GM18951 (cell line): ENCODE measurements at regions not wholly inside any gene's neighbourhood (a gene's known extent, or its start where the extent isn't known, plus 50 kb on each side); places are given as distances from the start of the nearest gene placed in this dataset.

Experiments used
- POLR2A ChIP-seq: IDR thresholded peaks from 4 replicates; pipeline ENCODE4 v1.6.1; 2011; ENCODE audit warnings: mild to moderate bottlenecking; ENCODE audit not compliant: insufficient read length, insufficient read depth; ENCODE audit errors: extremely low read depth
- in situ Hi-C: fragments of 300-500 bp; cut with MboI; formaldehyde crosslinking; loops from one replicate; pipeline ENCODE4 v1.12.0; 2022; ENCODE audit warnings: low sequenced_read_pairs, mixed read lengths, inconsistent platforms; ENCODE audit not compliant: unreplicated experiment

DNA sequence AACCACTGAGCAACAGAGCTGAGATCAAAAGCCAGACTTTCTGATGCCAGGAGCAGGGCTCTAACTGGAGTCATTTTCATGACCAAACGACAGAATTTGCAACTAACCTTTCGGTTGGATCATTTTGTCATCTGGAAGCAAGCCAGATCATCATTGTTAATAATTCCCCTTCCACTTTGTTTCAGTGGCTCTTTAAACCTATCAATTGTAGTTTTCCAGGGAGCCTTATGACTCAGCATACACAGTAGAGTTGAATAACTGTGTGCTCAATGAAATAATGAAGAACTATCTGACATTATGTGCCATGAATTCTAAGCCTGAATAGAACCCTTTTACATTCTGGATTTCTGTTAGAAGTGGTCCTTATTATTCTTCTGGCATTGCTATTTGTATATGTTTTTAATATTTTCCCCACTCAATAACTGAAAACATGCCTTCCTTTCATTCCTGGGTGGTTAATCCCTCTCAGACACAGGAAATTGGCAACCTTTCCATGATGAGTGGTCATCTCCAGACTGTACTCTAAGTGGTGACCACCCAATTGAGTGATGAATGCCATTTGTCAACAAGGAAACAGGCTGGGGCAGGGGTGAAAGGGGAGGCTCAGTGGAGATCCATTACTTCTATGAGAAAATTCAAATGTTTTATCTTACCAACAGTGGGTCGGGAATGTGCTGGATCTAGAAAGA, 431.8 kb downstream of the BCOR start:
- in situ Hi-C loops: no loop called here
- no peak for TF ChIP-seq POLR2A

DNA sequence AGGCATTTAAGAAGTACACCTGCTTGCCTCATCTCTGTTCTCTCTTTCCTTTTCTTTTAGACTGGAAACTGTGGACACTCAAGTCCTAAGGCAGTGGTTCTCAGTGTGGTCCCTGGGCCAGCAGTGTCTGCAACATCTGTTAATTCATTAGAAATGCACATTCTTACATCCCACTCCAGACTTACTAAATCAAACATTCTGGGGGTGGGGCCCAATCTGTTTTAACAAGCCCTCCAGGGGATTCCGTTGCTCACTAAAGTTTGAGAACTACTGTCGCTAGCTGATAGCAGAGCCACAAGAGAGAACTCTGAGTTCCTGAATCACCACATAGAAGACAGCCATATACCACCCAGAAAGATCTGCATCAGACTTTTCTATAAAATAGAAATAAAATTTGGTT, 430.6 kb downstream of the BCOR start:
- TF ChIP-seq POLR2A: no peak
- in situ Hi-C loops: no loop called here

DNA sequence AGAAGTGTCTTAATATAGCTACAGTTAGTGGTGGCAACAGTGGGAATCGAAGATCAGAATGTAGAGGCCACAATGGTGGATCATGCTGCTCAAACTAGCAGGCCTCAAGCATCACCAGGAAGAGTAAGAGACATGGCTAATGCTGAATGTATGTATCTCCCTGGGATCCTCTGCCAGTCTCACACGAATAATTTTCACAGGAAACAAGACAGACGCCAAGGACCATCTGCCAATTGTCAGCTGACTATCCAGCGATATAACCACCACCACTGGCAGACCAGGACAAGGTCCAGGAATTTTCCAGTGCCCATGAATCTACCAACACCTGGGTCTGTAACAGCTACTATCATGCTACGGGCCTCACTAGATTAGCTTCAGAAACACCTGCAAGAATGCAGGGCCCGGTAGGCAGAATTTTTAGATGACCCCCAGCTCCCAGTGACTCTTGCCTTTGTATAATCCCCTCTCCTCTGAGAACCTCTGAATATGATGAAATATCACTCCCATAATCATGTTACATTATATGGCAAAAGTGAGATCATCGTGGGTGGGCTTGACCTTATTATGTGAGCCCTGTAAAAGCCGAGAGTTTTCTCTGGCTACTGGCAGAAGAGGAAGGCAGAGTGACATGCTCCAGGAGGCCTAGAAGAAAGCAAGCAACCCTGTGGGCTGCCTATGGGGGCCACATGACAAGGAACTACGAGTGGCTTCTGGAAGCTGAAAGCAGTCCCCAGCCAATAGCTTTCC, 429.8 kb downstream of the BCOR start:
- TF ChIP-seq POLR2A: no peak
- in situ Hi-C loops: no loop called here

DNA sequence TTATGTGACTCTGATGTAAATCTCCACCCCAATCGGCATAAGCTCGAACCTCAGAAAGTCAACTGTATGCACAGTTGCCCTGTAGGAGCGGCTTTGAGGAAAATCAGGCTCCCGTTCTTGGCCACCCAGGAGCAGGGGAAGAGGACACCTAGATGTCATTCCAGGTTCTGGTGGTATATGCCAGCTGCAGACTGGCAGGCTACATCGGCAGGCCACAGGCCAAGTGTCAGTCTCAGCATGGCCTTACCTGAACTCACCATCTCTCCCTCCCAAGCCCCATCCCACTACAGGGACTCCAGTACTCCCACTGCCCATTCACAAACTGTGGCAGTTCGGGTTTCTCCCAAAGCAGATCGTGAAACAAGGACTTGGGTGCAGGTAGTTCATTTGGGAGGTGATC, 428.1 kb downstream of the BCOR start:
- in situ Hi-C loops: no loop called here
- no peak for TF ChIP-seq POLR2A

DNA sequence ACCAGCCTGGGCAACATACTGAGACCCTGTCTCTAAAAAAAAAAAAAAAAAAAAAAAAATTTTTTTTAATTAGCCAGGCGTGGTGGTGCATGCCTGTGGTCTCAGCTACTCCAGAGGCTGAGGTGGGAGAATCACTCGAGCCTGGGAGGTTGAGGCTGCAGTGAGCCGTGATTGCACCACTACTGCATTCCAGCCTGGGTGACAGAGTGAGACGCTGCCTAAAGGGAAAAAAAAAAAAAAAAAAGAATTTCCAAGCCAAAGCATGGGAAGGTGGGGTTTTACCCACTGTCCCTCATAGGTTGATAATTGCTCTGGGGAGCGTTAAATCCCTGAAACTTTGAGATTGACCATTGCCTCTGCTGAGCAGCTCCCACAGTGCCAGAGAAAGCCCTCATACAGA, 427.5 kb downstream of the BCOR start:
- TF ChIP-seq POLR2A: no peak
- in situ Hi-C loops: no loop called here

DNA sequence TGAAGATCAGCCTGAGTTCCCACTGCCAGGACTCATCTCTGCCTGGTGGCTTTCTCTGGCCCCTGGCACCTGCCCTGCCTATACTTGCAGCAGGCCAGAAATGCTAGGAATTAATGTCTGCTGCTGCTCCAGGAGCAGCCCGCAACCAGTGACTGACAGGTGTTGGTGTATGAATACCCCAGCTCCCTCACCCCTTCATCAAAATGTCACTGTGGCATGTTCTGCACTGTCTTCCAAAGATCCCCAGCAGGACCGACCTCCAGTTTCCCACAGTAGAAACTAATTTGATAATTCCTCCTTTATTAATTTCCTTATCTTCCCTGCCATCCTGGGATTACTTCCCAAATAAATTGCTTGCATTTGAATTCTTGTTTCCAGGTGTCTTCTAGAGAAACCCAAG, 425.4 kb downstream of the BCOR start:
- TF ChIP-seq POLR2A: no peak
- in situ Hi-C loops: no loop called here

DNA sequence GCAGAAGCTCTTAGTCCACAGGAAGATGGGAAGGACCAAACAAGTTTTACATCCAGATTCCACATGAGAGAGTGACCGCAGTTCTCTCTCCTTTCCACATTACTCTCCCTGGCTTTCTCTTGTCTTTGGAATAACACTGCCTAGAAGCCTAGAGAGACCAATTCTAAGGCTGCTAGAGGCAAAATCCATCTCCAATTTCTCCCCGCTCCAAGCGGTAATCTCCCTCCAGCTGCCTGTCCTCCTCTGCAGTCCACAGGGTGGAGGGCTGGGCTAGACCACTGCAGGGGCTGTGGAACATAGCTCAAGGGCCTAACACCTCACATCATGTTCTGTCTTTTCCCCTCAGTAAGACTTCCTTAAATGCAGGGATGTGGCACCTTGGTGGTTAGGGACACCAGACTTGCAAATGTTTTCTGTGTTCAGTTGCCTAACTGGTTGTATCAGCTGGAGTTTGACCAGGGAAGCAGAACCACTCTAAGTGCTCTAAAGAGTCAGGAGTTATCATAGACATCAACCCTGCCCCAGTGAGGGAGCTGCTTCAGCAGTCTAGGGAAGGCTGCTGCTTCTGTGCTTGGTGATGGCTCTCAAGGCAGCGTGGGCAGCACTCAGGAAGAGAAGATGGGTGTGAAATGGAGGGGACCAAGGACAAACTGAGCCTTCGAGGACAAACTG, 423.1 kb downstream of the BCOR start:
- in situ Hi-C loops: no loop called here
- TF ChIP-seq POLR2A: no peak

DNA sequence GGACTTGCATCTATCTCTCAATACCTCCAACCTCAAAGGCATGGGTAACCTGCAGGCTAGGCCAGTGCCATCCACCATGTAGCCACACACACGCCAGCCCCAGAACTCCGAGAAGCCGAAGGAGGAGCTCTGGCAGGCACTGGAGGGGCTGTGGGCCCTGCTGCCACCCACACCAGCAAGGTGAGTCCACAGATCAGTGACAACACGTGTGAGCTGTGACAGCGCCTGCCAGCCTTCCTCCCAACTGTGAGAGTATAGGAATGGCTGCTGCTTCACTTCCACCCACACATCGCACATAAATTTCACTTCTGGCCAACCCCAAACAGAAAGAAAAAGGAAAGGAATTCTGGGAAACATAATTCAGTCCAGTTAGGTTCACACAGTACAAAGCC, 422.6 kb downstream of the BCOR start:
- TF ChIP-seq POLR2A: no peak
- in situ Hi-C loops: no loop called here

DNA sequence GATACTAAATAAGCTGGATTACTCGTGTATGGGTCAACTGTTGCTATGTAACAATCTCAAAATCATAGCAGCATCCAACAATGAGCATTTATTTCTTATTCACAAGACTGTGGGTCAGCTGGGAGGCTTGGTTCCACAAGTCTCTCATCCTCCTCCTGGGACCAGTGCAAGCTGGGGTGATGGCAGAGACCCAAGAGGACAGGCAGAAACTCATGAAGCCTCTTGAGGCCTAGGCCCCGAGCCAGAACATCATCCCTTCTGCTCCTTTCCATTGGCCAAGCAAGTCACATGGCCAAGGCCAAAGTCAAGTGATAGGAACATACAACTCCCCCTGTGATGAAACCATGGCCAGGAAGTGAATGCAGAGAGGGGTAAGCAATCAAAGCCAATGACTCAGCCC, 422.1 kb downstream of the BCOR start:
- in situ Hi-C loops: no loop called here
- no peak for TF ChIP-seq POLR2A

DNA sequence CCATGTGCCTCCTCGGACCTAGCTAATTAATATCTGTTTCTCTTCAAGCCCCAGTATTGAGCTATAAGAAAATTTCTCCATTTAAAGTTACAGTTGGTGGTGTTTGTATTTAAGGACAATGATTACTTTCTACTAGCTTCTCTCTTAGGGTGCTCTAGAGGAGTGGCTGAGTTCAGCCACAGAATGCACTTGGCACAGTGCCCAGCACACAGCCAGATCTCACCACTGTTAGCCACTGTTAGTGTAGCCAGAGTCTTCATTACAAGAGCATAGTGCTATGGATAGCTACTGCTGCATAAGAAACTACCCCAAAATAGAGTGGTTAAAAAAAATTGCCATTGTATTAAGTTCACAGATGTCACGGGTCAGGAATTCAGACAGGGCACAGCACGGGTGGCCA, 421.3 kb downstream of the BCOR start:
- in situ Hi-C loops: no loop called here
- no peak for TF ChIP-seq POLR2A

DNA sequence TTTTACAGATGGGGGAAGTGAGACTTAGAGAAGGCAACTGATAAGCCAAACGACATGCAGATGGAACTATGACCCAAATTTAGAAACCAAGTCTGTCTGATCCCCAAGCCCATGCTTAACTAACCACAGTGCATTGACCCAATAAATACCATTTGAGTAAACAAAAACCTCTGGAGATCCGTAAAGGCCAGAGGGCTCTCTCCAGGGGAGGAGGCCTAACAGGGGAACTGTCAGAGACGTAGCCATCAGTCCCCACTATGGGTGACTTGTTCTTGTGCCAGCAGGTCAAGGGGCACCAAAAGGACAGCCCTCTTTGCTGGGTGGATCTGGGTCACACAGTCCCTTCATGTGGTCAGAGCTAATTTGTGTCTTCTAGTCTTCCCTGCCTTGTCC, 420.2 kb downstream of the BCOR start:
- no peak for TF ChIP-seq POLR2A
- in situ Hi-C loops: no loop called here

DNA sequence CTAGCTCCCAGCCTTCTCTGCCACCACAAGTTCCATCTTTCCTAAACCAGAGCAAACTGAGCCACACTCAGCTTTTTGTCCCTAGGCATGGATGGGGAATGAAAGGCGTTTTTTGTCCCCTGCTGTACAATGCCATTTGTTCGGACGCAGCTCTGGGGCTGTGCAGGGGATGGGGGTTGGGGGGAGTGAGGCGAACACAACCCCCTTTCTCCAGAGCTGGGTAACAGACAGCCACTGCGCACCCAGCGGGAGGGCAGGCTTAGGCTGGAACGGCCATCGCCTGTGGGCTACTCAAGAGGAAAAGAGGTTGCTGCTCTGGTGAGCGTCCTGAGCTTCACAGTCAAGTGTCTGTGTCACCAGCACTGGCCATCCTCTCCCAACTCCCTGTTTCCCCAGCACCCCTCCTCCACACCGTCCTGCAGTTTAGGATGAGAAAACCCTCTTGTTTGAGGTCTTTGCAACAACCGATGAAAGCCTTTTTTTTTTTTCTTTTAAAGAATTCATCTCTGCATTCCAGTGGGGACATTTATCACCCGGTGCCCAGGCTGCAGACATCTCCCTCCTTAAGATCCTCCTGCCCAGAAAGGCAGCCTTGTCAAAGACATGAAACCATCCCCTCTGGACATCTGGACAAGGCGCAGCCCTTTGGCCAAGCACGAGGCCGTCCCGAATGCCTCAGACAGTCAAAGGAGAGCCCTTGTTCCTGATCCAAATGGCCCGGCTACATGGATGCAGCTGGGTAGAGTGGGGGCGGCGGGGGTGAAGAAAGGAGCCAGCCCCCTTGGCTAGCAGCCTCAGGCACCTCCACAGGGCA, 419.6 kb downstream of the BCOR start:
- TF ChIP-seq POLR2A: no peak
- in situ Hi-C loops: no loop called here

DNA sequence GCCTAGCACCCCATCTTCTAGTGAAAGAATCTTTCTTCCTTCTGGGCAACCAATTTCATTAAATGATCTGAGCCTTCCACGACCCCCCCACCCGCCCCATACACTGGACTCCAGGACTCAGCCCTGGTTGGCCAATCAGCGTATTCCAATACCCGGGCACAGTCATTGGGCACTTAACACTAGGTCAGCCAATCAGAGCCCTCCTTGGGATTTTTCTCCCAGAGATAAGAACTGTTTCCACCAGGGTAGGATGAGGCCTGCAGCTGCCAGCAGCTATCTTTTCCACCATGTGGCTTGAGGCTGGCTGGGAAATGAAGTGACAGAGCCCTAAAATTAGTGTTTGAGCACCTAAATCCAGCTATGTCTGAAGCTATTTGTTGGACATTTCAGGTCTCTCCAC, 418.8 kb downstream of the BCOR start:
- no peak for TF ChIP-seq POLR2A
- in situ Hi-C loops: no loop called here
